Chondrocyte (in vitro differentiated cells): ENCODE measurements at regions not wholly inside any gene's neighbourhood (a gene's known extent, or its start where the extent isn't known, plus 50 kb on each side); places are given as distances from the start of the nearest gene placed in this dataset.

Source experiments
- DNase-seq: peaks from one replicate; pipeline ENCODE4 v3.0.0; 2021; ENCODE audit warnings: mixed read lengths, low spot score
- H3K27ac Mint-ChIP-seq: one replicate; pipeline ENCODE4 v1.8.0; 2021; ENCODE audit warnings: mild to moderate bottlenecking, moderate library complexity, mixed read lengths; ENCODE audit not compliant: unreplicated experiment
- H3K27me3 Mint-ChIP-seq: 2 replicates; pipeline ENCODE4 v1.8.0; 2021; ENCODE audit warnings: low read depth, mixed read lengths
- H3K36me3 Mint-ChIP-seq: 2 replicates; pipeline ENCODE4 v1.8.0; 2021; ENCODE audit warnings: low read depth, mixed read lengths
- H3K4me1 Mint-ChIP-seq: 2 replicates; pipeline ENCODE4 v1.8.0; 2021; ENCODE audit warnings: low read depth, mild to moderate bottlenecking, mixed read lengths
- H3K4me3 Mint-ChIP-seq: one replicate; pipeline ENCODE4 v1.8.0; 2021; ENCODE audit warnings: mild to moderate bottlenecking, moderate library complexity, mixed read lengths; ENCODE audit not compliant: unreplicated experiment
- H3K9me3 Mint-ChIP-seq: 2 replicates; pipeline ENCODE4 v1.8.0; 2021; ENCODE audit warnings: low read depth, mixed read lengths
- CTCF ChIP-seq: fragments of 200-600 bp; sonication (generic); IDR thresholded peaks from 2 replicates; pipeline ENCODE4 v1.5.0; 2021; ENCODE audit warnings: antibody characterized with exemption, mild to moderate bottlenecking, moderate library complexity

GRCh38 chr2:175698061-175698460, 304.0 kb downstream of the LNPK start:
- no peaks in the 10 kb centered on the region for H3K4me1 Mint-ChIP-seq
- peaks cover 22% of the 10 kb centered on the region for H3K27me3 Mint-ChIP-seq

GRCh38 chr2:175690113-175690837, 311.8 kb downstream of the LNPK start:
- Mint-ChIP-seq H3K27me3 (peaks cover 28% of the 10 kb centered on the region), H3K36me3 (no peaks in the 10 kb centered on the region), H3K4me3 (no peak overlapping the region), H3K27ac (no peak overlapping the region), H3K9me3 (no peaks in the 10 kb centered on the region), H3K4me1 (no peaks in the 10 kb centered on the region)
- peak; percentile 93 for TF ChIP-seq CTCF
- no peak for DNase-seq

More at GRCh38 chr2:175698061-175698460, 304.0 kb downstream of the LNPK start:
- H3K27ac Mint-ChIP-seq = no peak overlapping the region
- no peak overlapping the region for H3K4me3 Mint-ChIP-seq
- no peaks in the 10 kb centered on the region for H3K9me3 Mint-ChIP-seq
- DNase-seq = no peak
- TF ChIP-seq CTCF = no peak
- no peaks in the 10 kb centered on the region for H3K36me3 Mint-ChIP-seq

- Mint-ChIP-seq H3K27me3 (peaks cover 30% of the 10 kb centered on the region), H3K27ac (no peak overlapping the region), H3K4me1 (no peaks in the 10 kb centered on the region), H3K9me3 (no peaks in the 10 kb centered on the region), H3K4me3 (no peak overlapping the region), H3K36me3 (no peaks in the 10 kb centered on the region)
- DNase-seq = no peak
- no peak for TF ChIP-seq CTCF
These were observed 313.8 kb downstream of the LNPK start for GRCh38 chr2:175688243-175688642.

GRCh38 chr2:175687465-175687864, 314.6 kb downstream of the LNPK start:
- Mint-ChIP-seq H3K27me3 (peaks cover 30% of the 10 kb centered on the region), H3K9me3 (no peaks in the 10 kb centered on the region), H3K4me1 (no peaks in the 10 kb centered on the region), H3K27ac (no peak overlapping the region), H3K4me3 (no peak overlapping the region), H3K36me3 (no peaks in the 10 kb centered on the region)
- no peak for DNase-seq
- no peak for TF ChIP-seq CTCF

- Mint-ChIP-seq H3K27me3 (peaks cover 28% of the 10 kb centered on the region), H3K36me3 (no peaks in the 10 kb centered on the region), H3K27ac (no peak overlapping the region), H3K9me3 (no peaks in the 10 kb centered on the region), H3K4me3 (no peak overlapping the region), H3K4me1 (no peaks in the 10 kb centered on the region)
- no peak for DNase-seq
- no peak for TF ChIP-seq CTCF
These were observed 316.1 kb downstream of the LNPK start for GRCh38 chr2:175686002-175686401.
